AG20443 (cell line): ENCODE measurements at regions not wholly inside any gene's neighbourhood (a gene's known extent, or its start where the extent isn't known, plus 50 kb on each side); places are given as distances from the start of the nearest gene placed in this dataset.

Source experiments
- DNase-seq: peaks from one replicate; pipeline ENCODE4 v3.0.0; 2012; ENCODE audit warnings: low spot score, mixed read lengths

GRCh38 chr5:4817767-4818166 lies 322.4 kb upstream of the ADAMTS16 start:
- DNase-seq: no peak

GRCh38 chr5:4831325-4831724 lies 308.8 kb upstream of the ADAMTS16 start:
- DNase-seq: no peak

DNA sequence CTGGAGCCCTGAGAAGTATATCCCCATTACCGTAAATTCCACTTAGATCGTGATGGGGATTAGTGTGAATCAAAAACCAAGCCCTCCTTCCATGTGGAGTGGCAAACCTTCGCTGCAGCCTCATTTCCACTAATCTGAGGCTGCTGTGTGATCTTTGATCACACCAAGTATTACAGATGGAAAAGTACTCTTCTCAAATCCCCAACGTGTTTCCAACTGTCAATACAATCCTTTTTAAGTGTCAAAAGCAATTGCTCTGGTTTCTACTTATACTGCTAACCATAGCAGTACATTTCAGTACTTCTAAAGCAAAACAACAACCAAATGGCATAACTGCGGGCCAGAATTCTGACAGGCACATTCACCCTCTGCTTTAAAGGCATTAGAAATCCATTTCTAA lies 307.7 kb upstream of the ADAMTS16 start:
- no peak for DNase-seq

DNA sequence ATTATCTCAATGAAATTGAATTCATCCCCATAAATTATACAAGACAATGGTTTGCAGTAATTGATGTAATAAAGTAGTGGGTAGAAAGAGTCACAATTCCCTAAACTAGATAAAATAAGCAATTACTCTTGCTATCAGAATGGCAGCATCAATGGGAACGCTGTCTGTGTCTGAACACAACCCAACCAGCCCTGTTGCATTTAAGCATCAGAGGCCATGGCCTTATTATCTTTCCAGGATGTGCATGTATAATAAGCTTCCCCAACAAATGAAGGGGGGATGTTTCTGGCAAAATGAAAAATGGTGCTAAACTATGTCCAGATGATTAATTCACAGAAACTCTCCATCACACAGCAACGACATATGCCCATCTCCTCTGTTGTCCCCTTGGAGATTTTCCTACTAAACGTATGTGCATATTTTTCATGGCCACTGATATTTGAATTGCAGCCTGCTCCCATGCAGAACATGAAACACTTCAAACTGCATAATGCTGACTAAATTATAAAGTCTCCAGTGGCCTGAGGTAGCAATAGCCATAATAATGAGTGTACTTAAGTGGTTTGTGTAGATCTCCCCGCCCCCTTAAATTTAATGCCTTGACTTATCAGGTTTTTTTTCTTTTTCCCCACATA lies 306.9 kb upstream of the ADAMTS16 start:
- DNase-seq: no peak

DNA sequence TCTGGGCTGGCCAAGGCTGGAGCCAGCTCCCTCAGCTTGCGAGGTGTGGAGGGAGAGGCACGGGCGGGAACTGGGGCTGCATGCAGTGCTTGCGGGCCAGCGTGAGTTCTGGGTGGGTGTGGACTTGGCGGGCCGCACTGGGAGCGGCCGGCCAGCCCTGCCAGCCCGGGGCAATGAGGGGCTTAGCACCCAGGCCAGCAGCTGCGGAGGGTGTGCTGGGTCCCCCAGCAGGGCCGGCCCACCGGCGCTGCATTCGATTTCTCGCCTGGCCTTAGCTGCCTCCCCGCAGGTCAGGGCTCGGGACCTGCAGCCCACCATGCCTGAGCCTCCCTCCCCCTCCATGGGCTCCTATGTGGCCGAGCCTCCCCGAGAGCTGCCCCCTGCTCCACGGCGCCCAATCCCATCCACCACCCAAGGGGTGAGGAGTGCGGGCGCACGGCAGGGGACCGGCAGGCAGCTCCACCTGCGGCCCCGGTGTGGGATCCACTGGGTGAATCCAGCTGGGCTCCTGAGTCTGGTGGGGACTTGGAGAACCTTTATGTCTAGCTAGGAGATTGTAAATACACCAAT lies 302.6 kb upstream of the ADAMTS16 start:
- DNase-seq: no peak

DNA sequence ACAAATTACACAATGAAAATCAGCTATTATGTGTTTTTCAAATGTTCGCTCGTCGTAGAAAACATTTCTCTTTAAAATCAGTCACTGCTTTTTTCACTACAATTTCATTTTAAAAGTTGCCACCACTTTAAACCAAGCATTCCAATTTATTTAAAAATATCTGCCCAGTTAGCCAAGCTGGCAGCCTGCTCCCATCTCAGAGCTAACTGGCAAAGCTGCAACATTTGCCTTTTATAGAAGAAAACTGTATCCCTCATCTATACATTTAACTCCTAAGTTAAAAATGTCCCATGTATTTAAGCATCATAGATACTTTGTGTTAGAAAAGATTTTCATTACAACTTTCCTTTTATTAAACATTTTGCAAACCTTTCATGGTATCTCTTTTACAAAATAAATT lies 294.9 kb upstream of the ADAMTS16 start:
- DNase-seq: no peak

DNA sequence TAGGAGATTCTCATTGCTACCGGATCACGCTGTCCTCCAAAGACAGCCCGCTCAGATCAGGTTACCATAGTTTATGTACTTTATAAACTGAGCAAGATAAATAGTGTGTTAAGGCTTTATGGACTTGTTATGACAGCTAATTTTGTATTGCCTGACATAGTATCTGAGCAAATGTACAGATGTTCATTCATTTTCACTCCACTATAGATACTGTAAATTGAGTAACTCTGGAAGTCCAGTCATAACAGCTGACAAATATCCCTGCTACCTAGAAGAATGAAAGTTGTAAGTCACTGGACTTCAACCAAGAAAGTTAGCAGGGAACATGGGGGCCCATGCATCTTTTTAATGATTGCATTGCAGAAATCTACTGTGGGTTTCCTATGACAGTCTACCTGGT lies 292.4 kb upstream of the ADAMTS16 start:
- no peak for DNase-seq

GRCh38 chr5:4855036-4855435 lies 285.1 kb upstream of the ADAMTS16 start:
- no peak for DNase-seq

DNA sequence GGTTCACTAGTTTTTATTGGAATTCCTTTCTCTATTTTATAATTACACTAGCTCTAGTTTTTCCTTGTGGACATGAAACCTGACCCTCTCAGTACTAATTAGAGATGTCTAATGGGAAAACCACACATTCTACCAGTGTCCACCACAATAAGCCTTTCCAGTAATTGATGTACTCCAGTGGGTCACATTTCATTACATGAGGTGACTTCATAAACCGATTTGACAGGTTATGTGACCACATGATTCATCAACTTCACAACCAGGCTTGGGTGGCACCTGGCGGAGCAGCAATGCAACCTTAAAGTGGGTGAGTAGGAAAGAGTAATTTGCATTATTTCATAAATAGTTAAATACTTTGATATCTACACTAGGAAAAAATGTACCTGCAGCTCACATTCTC lies 284.2 kb upstream of the ADAMTS16 start:
- no peak for DNase-seq

- no peak for DNase-seq
These were observed 282.4 kb upstream of the ADAMTS16 start for GRCh38 chr5:4857761-4858160.

DNA sequence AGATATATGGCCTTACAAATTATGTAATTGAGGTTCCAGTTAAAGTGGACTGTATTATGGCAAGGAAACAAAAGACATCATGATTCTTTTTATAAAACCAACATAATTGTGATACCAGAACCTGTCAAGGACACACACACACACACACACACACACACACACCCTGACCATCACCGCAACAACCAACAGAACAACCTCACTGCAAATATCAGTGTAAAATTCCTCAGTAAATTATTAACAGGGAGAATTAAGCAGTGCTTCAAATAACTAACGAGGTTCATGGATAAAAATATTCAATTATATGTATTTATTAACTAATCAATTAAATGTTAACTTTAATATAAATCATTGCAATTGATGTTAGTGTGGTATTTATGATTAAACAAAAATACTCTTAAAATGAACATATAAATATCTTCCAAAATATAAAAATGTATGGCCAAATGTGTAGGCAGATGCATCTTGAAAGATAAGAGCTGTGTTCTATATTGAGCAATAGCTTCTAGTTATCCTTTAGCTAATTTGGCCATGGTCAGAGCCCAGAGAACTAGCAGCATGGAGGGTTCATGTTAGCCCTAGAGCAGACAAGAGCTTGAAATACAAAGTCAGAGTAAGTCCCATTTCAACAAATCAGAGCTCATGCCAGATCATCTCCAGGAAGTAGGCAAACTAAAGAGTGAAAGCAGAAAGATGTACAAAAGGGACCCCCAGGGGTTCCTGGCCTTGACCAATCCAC lies 280.5 kb upstream of the ADAMTS16 start:
- no peak for DNase-seq

DNA sequence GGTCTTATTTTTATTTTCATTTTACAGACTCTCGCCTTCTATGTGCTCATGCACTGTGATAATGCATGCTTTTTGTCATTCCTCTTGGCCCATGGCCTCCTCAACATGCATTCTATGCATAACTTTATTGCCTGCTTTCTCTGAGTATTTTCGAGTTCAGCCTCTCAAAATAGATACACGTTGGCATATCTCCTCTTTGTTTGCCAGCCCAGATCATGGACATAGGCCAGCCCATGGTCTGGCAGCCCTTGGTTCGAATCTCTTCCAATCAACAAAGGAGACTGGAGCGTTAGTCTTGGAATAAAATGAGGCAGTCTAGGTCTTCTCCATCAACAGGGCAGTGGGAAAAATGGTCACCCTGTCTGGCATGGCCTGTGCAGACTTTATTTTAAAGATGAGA lies 279.5 kb upstream of the ADAMTS16 start:
- no peak for DNase-seq

- peak; percentile 52 for DNase-seq
These were observed 277.6 kb upstream of the ADAMTS16 start for GRCh38 chr5:4862500-4862899.

DNA sequence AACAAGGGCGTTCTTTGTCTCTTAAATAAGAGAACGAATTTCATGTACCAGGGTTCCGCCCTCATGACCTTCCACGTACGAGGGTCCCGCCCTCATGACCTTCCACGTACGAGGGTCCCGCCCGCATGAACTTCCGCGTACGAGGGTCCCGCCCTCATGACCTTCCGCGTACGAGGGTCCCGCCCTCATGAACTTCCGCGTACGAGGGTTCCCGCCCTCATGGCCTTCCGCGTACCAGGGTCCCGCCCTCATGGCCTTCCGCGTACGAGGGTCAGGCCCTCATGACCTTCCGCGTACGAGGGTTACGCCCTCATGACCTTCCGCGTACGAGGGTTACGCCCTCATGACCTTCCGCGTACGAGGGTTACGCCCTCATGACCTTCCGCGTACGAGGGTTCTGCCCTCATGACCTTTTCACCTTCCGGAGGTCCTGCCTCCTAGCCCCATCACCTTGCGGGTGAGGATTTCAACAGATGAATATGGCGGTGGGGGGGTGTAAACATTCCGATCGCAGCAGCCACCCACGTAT lies 273.9 kb upstream of the ADAMTS16 start:
- DNase-seq: no peak

GRCh38 chr5:4866817-4867216 lies 273.3 kb upstream of the ADAMTS16 start:
- no peak for DNase-seq

DNA sequence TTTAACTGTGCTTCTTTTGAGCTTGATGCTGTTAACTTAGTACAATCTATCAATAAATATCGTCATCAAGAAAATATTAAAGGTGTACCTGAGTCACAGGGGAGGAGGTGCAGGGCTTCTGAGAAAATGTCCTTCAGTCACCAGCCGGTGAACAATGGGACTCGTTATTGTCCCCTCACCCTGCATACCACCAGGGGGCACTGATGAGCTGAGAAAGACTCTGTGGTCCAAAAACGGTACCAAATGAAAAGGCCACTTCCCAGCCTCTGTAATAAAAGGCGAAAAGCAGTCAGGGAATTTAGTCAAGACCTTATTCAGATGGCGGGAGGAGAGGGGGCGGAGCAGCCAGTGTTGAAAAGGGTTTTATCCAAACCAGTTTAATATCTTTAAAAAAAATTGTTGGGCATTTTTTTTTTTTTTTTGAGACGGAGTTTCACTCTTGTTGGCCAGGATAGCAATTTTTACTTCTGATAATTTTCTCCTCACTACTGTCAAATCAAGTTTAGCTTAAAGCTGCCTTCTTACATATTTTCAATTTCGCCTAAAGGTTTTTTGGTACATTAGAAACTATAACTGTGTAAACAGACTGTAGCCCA lies 271.9 kb upstream of the ADAMTS16 start:
- peak; percentile 85 for DNase-seq

DNA sequence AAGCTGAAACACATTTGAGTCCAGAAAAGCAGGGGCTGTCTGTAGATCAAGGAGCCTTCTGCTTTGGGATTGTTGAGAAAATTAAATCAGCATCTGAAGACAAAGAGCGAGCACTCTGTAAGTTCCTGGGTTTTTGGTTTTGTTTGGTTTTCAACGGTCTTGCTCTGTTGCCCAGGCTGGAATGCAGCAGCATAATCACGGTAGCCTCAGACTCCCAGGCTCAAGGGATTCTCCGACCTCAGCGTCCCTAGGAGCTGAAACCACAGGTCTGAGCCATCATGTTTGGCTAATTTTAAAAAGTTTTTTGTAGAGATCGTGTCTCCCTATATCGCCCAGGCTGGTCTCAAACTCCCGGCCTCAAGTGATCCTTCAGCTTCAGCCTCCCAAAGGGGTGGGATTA lies 266.5 kb upstream of the ADAMTS16 start:
- no peak for DNase-seq

- DNase-seq: no peak
These were observed 266.0 kb upstream of the ADAMTS16 start for GRCh38 chr5:4874097-4874496.

- no peak for DNase-seq
These were observed 264.2 kb upstream of the ADAMTS16 start for GRCh38 chr5:4875942-4876341.

GRCh38 chr5:4876804-4877203 lies 263.3 kb upstream of the ADAMTS16 start:
- DNase-seq: no peak

DNA sequence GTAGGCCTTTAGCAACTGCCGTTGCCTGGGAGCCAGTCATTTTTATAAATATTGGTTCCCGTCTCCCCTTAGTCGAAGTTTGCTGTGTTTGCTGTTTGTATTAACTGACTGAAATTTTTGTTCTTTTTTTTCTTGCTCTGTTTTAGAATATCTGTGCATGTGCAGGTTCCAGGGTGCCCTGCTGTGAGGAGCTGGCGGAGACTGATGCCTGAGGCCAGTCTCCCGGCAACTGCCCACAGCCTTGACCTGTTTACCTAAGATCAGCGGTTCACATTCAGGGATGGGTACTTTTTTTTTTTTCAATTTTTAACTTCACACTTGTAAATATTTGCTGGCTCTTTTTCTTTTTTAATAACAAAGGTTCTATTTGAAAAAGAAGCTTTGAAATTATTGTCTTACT lies 262.6 kb upstream of the ADAMTS16 start:
- DNase-seq: no peak

- DNase-seq: no peak
These were observed 261.1 kb upstream of the ADAMTS16 start for GRCh38 chr5:4879075-4879474.

- DNase-seq: peak; percentile 90
These were observed 260.3 kb upstream of the ADAMTS16 start for GRCh38 chr5:4879693-4880303.
